Heart right ventricle (tissue), 16 donors: ENCODE measurements at regions not wholly inside any gene's neighbourhood (a gene's known extent, or its start where the extent isn't known, plus 50 kb on each side); places are given as distances from the start of the nearest gene placed in this dataset.

Experiments
- ATAC-seq, 8 donors: fragments of 200-7000 bp; cut with Tn5 transposase; one replicate each; pipeline ENCODE4 v1.9.1; 2020; ENCODE audit warnings: mild to moderate bottlenecking in 8 of 8, moderate library complexity in 8 of 8, moderate number of reproducible peaks in 1 of 8
- DNase-seq, 2 donors: peaks; one replicate each; pipeline ENCODE4 v3.0.0-alpha.2; 2020
- H3K27ac ChIP-seq, 10 donors: fragments of 200-600 bp; sonication (generic) in 2 of 10; one replicate each; pipeline versions ENCODE4 v1.5.0 to v1.8.0; 2020 to 2022; ENCODE audit warnings: mild to moderate bottlenecking in 3 of 10
- H3K27me3 ChIP-seq, 7 donors: fragments of 200-600 bp; one replicate each; pipeline ENCODE4 v1.8.0; 2021 to 2022; ENCODE audit warnings: mild to moderate bottlenecking in 2 of 7
- H3K36me3 ChIP-seq, 9 donors: fragments of 200-600 bp; sonication (generic) in 1 of 9; one replicate each; pipeline versions ENCODE4 v1.5.0 to v1.8.0; 2020 to 2022; ENCODE audit warnings: mild to moderate bottlenecking in 2 of 9
- H3K4me1 ChIP-seq, 9 donors: fragments of 200-600 bp; sonication (generic) in 1 of 9; one replicate each; pipeline versions ENCODE4 v1.5.0 to v1.8.0; 2020 to 2022; ENCODE audit warnings: mild to moderate bottlenecking in 4 of 9
- H3K4me3 ChIP-seq, 10 donors: fragments of 200-600 bp; sonication (generic) in 2 of 10; one replicate each; pipeline versions ENCODE4 v1.5.0 to v1.8.0; 2020 to 2022; ENCODE audit warnings: mild to moderate bottlenecking in 7 of 10, moderate library complexity in 2 of 10
- H3K9me3 ChIP-seq, 11 donors: fragments of 200-600 bp in 10 of 11; sonication (generic) in 2 of 11; one replicate each; pipeline versions ENCODE4 v1.5.0 to v1.8.0; 2013 to 2022; ENCODE audit warnings: mild to moderate bottlenecking in 2 of 11, control low read depth in 1 of 11, moderate library complexity in 1 of 11
- CTCF ChIP-seq, 9 donors: fragments of 200-600 bp; sonication (generic) in 2 of 9; IDR thresholded peaks; one replicate each; pipeline versions ENCODE4 v1.5.0 to v1.8.0; 2021 to 2022; ENCODE audit warnings: antibody characterized with exemption in 9 of 9, mild to moderate bottlenecking in 5 of 9, moderate library complexity in 1 of 9
- WGBS, 2 donors: extraction: QIAGEN DNeasy Blood & Tissue Kit; methylation state at CpG; one replicate each; pipeline ENCODE4 v1.1.7; 2013; ENCODE audit warnings: inconsistent platforms in 1 of 2; 5-methylcytosine and 5-hydroxymethylcytosine counted together
- intact Hi-C, 10 donors: fragments of 100-400 bp; cut with DNase I; formaldehyde crosslinking; loops; one replicate each; pipeline versions ENCODE4 v1.11.1 to v1.14.2; 2022
- donor health status: Arrhythmogenic right ventricular cardiomyopathy.
- donor health status: ischemic (EF 13 %, LVEDD 7.1; RV severe dilation, severe dysfunction).
- donor health status: healthy with polysubstance abuse.
- donor health status: DM: no; HTN: yes; CAD: no.
- donor health status: DM: no; HTN: no; CAD: no.
- donor health status: ischemic (EF 25% LVEDD 6.9; RV normal size, moderate dysfunction).
- donor health status: ischemic (EF 25% LVEDD 5.7; RV mildly dilated, moderate dysfunction).
- donor health status: healthy.
- donor health status: DM: yes; HTN: yes; CAD: no.
- donor health status: Ischemic cardiomyopathy.
- donor health status: ischemic (EF 35%, LVEDD 5.7; RV mildly dilated, moderate dysfunction).
- donor health status: nonischemic (EF 11% LVEDD 7.7; RV severe dilation, severe dysfunction).
- donor health status: DM: yes; HTN: yes; CAD: no.
- donor health status: PGD.
- donor health status: ischemic (EF 29% LVEDD 5.4; RV normal size, mild dysfunction).
- donor health status: nonischemic (EF 23%, LVEDD 6.1; RV moderate dilation, normal function).

- peaks cover 0 to 6% (median 0%) of the 10 kb centered on the region in 9 donors for H3K36me3 ChIP-seq
- intact Hi-C loops = no loop called here
Observed at GRCh38 chr9:94033383-94033782, 50.9 kb upstream of the PTPDC1 start.

DNA sequence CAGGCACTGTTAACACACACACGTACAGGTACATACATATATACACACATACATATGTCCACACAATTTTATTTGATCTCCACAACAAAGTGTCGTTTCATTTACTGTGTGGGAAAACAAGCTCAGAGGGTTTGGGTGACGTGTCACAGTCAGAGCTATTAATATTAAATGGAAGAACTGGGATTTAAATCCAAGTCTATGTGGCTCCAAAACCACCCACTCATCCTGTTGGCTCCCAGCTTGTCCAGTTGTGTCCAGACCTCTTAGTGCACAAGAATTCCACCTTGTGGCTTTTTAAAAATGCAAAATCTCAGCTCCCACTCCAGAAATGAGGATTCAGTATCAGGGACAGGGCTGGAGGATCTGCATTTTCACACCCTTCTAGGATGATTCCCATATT is 52.3 kb upstream of the PTPDC1 start:
- H3K27ac ChIP-seq = peak overlapping the region in 5 of 10 donors; percentile 4 to 94 (median 91)

More at GRCh38 chr9:94033383-94033782, 50.9 kb upstream of the PTPDC1 start:
- 86 to 94% methylated on average over 3 of the region's 3 CpGs for WGBS, 2 donors
- DNase-seq (no peak), ATAC-seq (no peak)
- Histone ChIP-seq H3K4me3 (no peak overlapping the region), H3K27me3 (no peaks in the 10 kb centered on the region), H3K4me1 (peaks cover 0 to 28% (median 11%) of the 10 kb centered on the region in 9 donors), H3K27ac (no peak overlapping the region), H3K9me3 (no peaks in the 10 kb centered on the region)
- TF ChIP-seq CTCF (IDR thresholded peaks at IDR 0.05) = no peak

GRCh38 chr9:94031380-94031779 is 52.9 kb upstream of the PTPDC1 start:
- peak overlapping the region; percentile 63 to 97 (median 86) for H3K4me3 ChIP-seq
- ATAC-seq = no peak
- H3K4me1 ChIP-seq = peaks cover 0 to 28% (median 11%) of the 10 kb centered on the region in 9 donors
- peak overlapping the region; percentile 30 to 94 (median 90) for H3K27ac ChIP-seq
- no peaks in the 10 kb centered on the region for H3K27me3 ChIP-seq
- no peaks in the 10 kb centered on the region for H3K36me3 ChIP-seq
- 46 to 51% methylated on average over 8 of the region's 8 CpGs for WGBS, 2 donors
- DNase-seq = no peak
- intact Hi-C loops = no loop called here
- no peak for TF ChIP-seq CTCF (IDR thresholded peaks at IDR 0.05)
- H3K9me3 ChIP-seq = peaks cover 0 to 7% (median 0%) of the 10 kb centered on the region in 11 donors

More for the DNA sequence above, 52.3 kb upstream of the PTPDC1 start:
- ATAC-seq = peak in 2 of 8 donors; percentile 13
- TF ChIP-seq CTCF (IDR thresholded peaks at IDR 0.05) = no peak
- H3K4me1 ChIP-seq = peaks cover 0 to 28% (median 11%) of the 10 kb centered on the region in 9 donors
- peaks cover 0 to 3% (median 0%) of the 10 kb centered on the region in 11 donors for H3K9me3 ChIP-seq
- peak overlapping the region in 9 of 10 donors; percentile 63 to 97 (median 88) for H3K4me3 ChIP-seq
- no peaks in the 10 kb centered on the region for H3K36me3 ChIP-seq
- H3K27me3 ChIP-seq = no peaks in the 10 kb centered on the region
- 55 to 63% methylated on average over 3 of the region's 3 CpGs for WGBS, 2 donors
- DNase-seq = no peak
- intact Hi-C loops = no loop called here

- 0 to 1% methylated on average over 95 to 97 of the region's 97 CpGs for WGBS, 2 donors
- H3K4me3 ChIP-seq = peak overlapping the region; percentile 63 to 97 (median 86)
- ATAC-seq (peak; percentile 99 to 100 (median 100)), DNase-seq (peak; percentile 88)
- no peaks in the 10 kb centered on the region for H3K36me3 ChIP-seq
- peaks cover 0 to 15% (median 0%) of the 10 kb centered on the region in 11 donors for H3K9me3 ChIP-seq
- intact Hi-C loops = no loop called here
- H3K27me3 ChIP-seq = no peaks in the 10 kb centered on the region
- TF ChIP-seq CTCF (IDR thresholded peaks at IDR 0.05) = peak in 1 of 9 donors; percentile 13
- peaks cover 0 to 28% (median 11%) of the 10 kb centered on the region in 9 donors for H3K4me1 ChIP-seq
- peak overlapping the region; percentile 30 to 94 (median 90) for H3K27ac ChIP-seq
Observed at GRCh38 chr9:94030318-94031179, 53.7 kb upstream of the PTPDC1 start.
